ENCODE measurements at regions not wholly inside any gene's neighbourhood (a gene's known extent, or its start where the extent isn't known, plus 50 kb on each side); places are given as distances from the start of the nearest gene placed in this dataset.

GRCh38 chr4:115851918-115852766, 738.7 kb upstream of the NDST4 start:
- Histone ChIP-seq H3K4me3 (ENCODE audit: insufficient read depth, low read depth, low read length) (no peak overlapping the region), H3K4me1 (ENCODE audit: control insufficient read depth, insufficient read depth, low read length) (no peaks in the 10 kb centered on the region), H3K36me3 (ENCODE audit: control insufficient read depth, insufficient read depth, low read length) (no peaks in the 10 kb centered on the region), H3K27me3 (ENCODE audit: control insufficient read depth, insufficient read depth, low read length, poor library complexity, severe bottlenecking) (no peaks in the 10 kb centered on the region), H3K9me3 (ENCODE audit: control insufficient read depth, low read length) (no peaks in the 10 kb centered on the region), H3K27ac (ENCODE audit: insufficient read depth, low read depth, low read length, poor library complexity, severe bottlenecking) (no peak overlapping the region)
- 58 to 60% methylated on average over 6 of the region's 6 CpGs for whole genome bisulfite sequencing, 2 experiments

GRCh38 chr4:115850799-115851509, 737.5 kb upstream of the NDST4 start:
- WGBS, 2 experiments, result 92 to 96% methylated on average over 5 of the region's 5 CpGs
- Histone ChIP-seq H3K36me3 (ENCODE audit: control insufficient read depth, insufficient read depth, low read length) (no peaks in the 10 kb centered on the region), H3K27me3 (ENCODE audit: control insufficient read depth, insufficient read depth, low read length, poor library complexity, severe bottlenecking) (no peaks in the 10 kb centered on the region), H3K9me3 (ENCODE audit: control insufficient read depth, low read length) (no peaks in the 10 kb centered on the region), H3K4me1 (ENCODE audit: control insufficient read depth, insufficient read depth, low read length) (no peaks in the 10 kb centered on the region), H3K4me3 (ENCODE audit: insufficient read depth, low read depth, low read length) (no peak overlapping the region), H3K27ac (ENCODE audit: insufficient read depth, low read depth, low read length, poor library complexity, severe bottlenecking) (no peak overlapping the region)

GRCh38 chr4:115844180-115844579, 730.8 kb upstream of the NDST4 start:
- Histone ChIP-seq H3K4me3 (ENCODE audit: insufficient read depth, low read depth, low read length) (no peak overlapping the region), H3K4me1 (ENCODE audit: control insufficient read depth, insufficient read depth, low read length) (no peaks in the 10 kb centered on the region), H3K27me3 (ENCODE audit: control insufficient read depth, insufficient read depth, low read length, poor library complexity, severe bottlenecking) (no peaks in the 10 kb centered on the region), H3K36me3 (ENCODE audit: control insufficient read depth, insufficient read depth, low read length) (peaks cover 1% of the 10 kb centered on the region), H3K9me3 (ENCODE audit: control insufficient read depth, low read length) (no peaks in the 10 kb centered on the region), H3K27ac (ENCODE audit: insufficient read depth, low read depth, low read length, poor library complexity, severe bottlenecking) (no peak overlapping the region)
- 90 to 94% methylated on average over 2 of the region's 2 CpGs for WGBS, 2 experiments

- H3K9me3 ChIP-seq (ENCODE audit: control insufficient read depth, low read length), result no peaks in the 10 kb centered on the region
- H3K27ac ChIP-seq (ENCODE audit: insufficient read depth, low read depth, low read length, poor library complexity, severe bottlenecking), result no peak overlapping the region
- no peaks in the 10 kb centered on the region for H3K27me3 ChIP-seq (ENCODE audit: control insufficient read depth, insufficient read depth, low read length, poor library complexity, severe bottlenecking)
- H3K4me1 ChIP-seq (ENCODE audit: control insufficient read depth, insufficient read depth, low read length), result no peaks in the 10 kb centered on the region
- H3K4me3 ChIP-seq (ENCODE audit: insufficient read depth, low read depth, low read length), result no peak overlapping the region
- peaks cover 3% of the 10 kb centered on the region for H3K36me3 ChIP-seq (ENCODE audit: control insufficient read depth, insufficient read depth, low read length)
Measured at GRCh38 chr4:115841871-115842270, 728.5 kb upstream of the NDST4 start.

GRCh38 chr4:115834441-115834840, 721.0 kb upstream of the NDST4 start:
- 94 to 100% methylated on average over 3 of the region's 3 CpGs for WGBS, 2 experiments

GRCh38 chr4:115824630-115825029, 711.2 kb upstream of the NDST4 start:
- Histone ChIP-seq H3K4me1 (ENCODE audit: control insufficient read depth, insufficient read depth, low read length) (no peaks in the 10 kb centered on the region), H3K27ac (ENCODE audit: insufficient read depth, low read depth, low read length, poor library complexity, severe bottlenecking) (no peak overlapping the region), H3K36me3 (ENCODE audit: control insufficient read depth, insufficient read depth, low read length) (no peaks in the 10 kb centered on the region), H3K4me3 (ENCODE audit: insufficient read depth, low read depth, low read length) (no peak overlapping the region), H3K9me3 (ENCODE audit: control insufficient read depth, low read length) (no peaks in the 10 kb centered on the region), H3K27me3 (ENCODE audit: control insufficient read depth, insufficient read depth, low read length, poor library complexity, severe bottlenecking) (no peaks in the 10 kb centered on the region)
- WGBS, 2 experiments, result no CpG with 5 or more reads among the region's 1 CpG

More at GRCh38 chr4:115834441-115834840, 721.0 kb upstream of the NDST4 start:
- peaks cover 3% of the 10 kb centered on the region for H3K36me3 ChIP-seq (ENCODE audit: control insufficient read depth, insufficient read depth, low read length)
- no peak overlapping the region for H3K27ac ChIP-seq (ENCODE audit: insufficient read depth, low read depth, low read length, poor library complexity, severe bottlenecking)
- no peaks in the 10 kb centered on the region for H3K9me3 ChIP-seq (ENCODE audit: control insufficient read depth, low read length)
- H3K27me3 ChIP-seq (ENCODE audit: control insufficient read depth, insufficient read depth, low read length, poor library complexity, severe bottlenecking), result no peaks in the 10 kb centered on the region
- H3K4me3 ChIP-seq (ENCODE audit: insufficient read depth, low read depth, low read length), result no peak overlapping the region
- H3K4me1 ChIP-seq (ENCODE audit: control insufficient read depth, insufficient read depth, low read length), result no peaks in the 10 kb centered on the region

GRCh38 chr4:115803825-115804224, 690.4 kb upstream of the NDST4 start:
- H3K4me1 ChIP-seq (ENCODE audit: control insufficient read depth, insufficient read depth, low read length), result no peaks in the 10 kb centered on the region
- H3K36me3 ChIP-seq (ENCODE audit: control insufficient read depth, insufficient read depth, low read length), result no peaks in the 10 kb centered on the region
- H3K27me3 ChIP-seq (ENCODE audit: control insufficient read depth, insufficient read depth, low read length, poor library complexity, severe bottlenecking), result no peaks in the 10 kb centered on the region
- H3K27ac ChIP-seq (ENCODE audit: insufficient read depth, low read depth, low read length, poor library complexity, severe bottlenecking), result no peak overlapping the region
- no peak overlapping the region for H3K4me3 ChIP-seq (ENCODE audit: insufficient read depth, low read depth, low read length)
- no peaks in the 10 kb centered on the region for H3K9me3 ChIP-seq (ENCODE audit: control insufficient read depth, low read length)

- no CpG with 5 or more reads among the region's 2 CpGs for WGBS, 2 experiments
- no peaks in the 10 kb centered on the region for H3K27me3 ChIP-seq (ENCODE audit: control insufficient read depth, insufficient read depth, low read length, poor library complexity, severe bottlenecking)
- H3K27ac ChIP-seq (ENCODE audit: insufficient read depth, low read depth, low read length, poor library complexity, severe bottlenecking), result no peak overlapping the region
- H3K4me1 ChIP-seq (ENCODE audit: control insufficient read depth, insufficient read depth, low read length), result no peaks in the 10 kb centered on the region
- H3K4me3 ChIP-seq (ENCODE audit: insufficient read depth, low read depth, low read length), result no peak overlapping the region
- H3K36me3 ChIP-seq (ENCODE audit: control insufficient read depth, insufficient read depth, low read length), result no peaks in the 10 kb centered on the region
- no peaks in the 10 kb centered on the region for H3K9me3 ChIP-seq (ENCODE audit: control insufficient read depth, low read length)
Measured at GRCh38 chr4:115790812-115791211, 677.4 kb upstream of the NDST4 start.

GRCh38 chr4:115781528-115782146, 668.2 kb upstream of the NDST4 start:
- 94% methylated on average over 10 of the region's 10 CpGs for WGBS, 2 experiments

GRCh38 chr4:115780835-115781234, 667.4 kb upstream of the NDST4 start:
- Histone ChIP-seq H3K9me3 (ENCODE audit: control insufficient read depth, low read length) (no peaks in the 10 kb centered on the region), H3K27me3 (ENCODE audit: control insufficient read depth, insufficient read depth, low read length, poor library complexity, severe bottlenecking) (no peaks in the 10 kb centered on the region), H3K36me3 (ENCODE audit: control insufficient read depth, insufficient read depth, low read length) (no peaks in the 10 kb centered on the region), H3K4me3 (ENCODE audit: insufficient read depth, low read depth, low read length) (no peak overlapping the region), H3K4me1 (ENCODE audit: control insufficient read depth, insufficient read depth, low read length) (no peaks in the 10 kb centered on the region), H3K27ac (ENCODE audit: insufficient read depth, low read depth, low read length, poor library complexity, severe bottlenecking) (no peak overlapping the region)

More at GRCh38 chr4:115781528-115782146, 668.2 kb upstream of the NDST4 start:
- Histone ChIP-seq H3K4me1 (ENCODE audit: control insufficient read depth, insufficient read depth, low read length) (no peaks in the 10 kb centered on the region), H3K27me3 (ENCODE audit: control insufficient read depth, insufficient read depth, low read length, poor library complexity, severe bottlenecking) (no peaks in the 10 kb centered on the region), H3K4me3 (ENCODE audit: insufficient read depth, low read depth, low read length) (no peak overlapping the region), H3K9me3 (ENCODE audit: control insufficient read depth, low read length) (no peaks in the 10 kb centered on the region), H3K27ac (ENCODE audit: insufficient read depth, low read depth, low read length, poor library complexity, severe bottlenecking) (no peak overlapping the region), H3K36me3 (ENCODE audit: control insufficient read depth, insufficient read depth, low read length) (no peaks in the 10 kb centered on the region)

Data from ectodermal cell (in vitro differentiated cells).